Erythroblast (primary cell): ENCODE measurements at regions not wholly inside any gene's neighbourhood (a gene's known extent, or its start where the extent isn't known, plus 50 kb on each side); places are given as distances from the start of the nearest gene placed in this dataset.
"Not testable (repeated sequence)": the region's sequence is repeated elsewhere in the genome, so short reads cannot be mapped to it uniquely, and the experiment has no call there.

Experiments used
- DNase-seq, 2 experiments: peaks; one replicate each; lab custom pipeline; 2025; lab: John Stamatoyannopoulos, UW
- GATA1 ChIP-seq: IDR thresholded peaks from 2 replicates; pipeline ENCODE4 v1.6.1; 2011; ENCODE audit warnings: low read depth, mild to moderate bottlenecking, control low read depth, low read length, moderate library complexity
- POLR2A ChIP-seq: IDR thresholded peaks from 2 replicates; pipeline ENCODE4 v1.6.1; 2011; ENCODE audit warnings: mild to moderate bottlenecking, low read length

DNA sequence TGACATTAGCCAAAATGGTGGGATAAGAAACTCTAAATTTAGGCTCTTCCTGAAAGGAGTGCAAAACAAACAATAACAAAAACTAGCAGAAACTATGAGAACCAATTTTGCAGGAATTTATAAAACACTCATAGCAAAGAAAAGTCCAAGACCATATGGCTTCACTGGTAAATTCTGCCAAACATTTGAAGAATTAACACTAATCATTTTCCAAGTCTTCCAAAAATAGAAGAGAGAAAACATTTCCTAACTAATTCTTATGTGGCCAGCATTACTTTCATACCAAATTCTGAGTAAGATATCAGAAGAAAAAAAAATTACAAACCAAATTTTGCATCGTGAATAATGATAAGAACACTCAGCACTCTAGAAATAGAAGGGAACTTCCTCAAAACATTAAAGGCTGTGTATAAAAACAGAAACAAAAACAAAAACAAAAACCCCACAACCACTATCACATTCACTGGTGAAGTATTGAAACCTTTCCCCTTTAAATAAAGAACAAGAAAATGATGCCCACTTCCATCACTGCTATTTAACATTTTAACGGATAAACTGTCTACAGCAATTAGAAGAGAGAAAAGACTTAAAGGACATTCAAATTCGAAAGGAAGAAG, 524.3 kb upstream of the GALNTL6 start:
- no peak for DNase-seq
- TF ChIP-seq GATA1 (no peak), POLR2A (no peak)

DNA sequence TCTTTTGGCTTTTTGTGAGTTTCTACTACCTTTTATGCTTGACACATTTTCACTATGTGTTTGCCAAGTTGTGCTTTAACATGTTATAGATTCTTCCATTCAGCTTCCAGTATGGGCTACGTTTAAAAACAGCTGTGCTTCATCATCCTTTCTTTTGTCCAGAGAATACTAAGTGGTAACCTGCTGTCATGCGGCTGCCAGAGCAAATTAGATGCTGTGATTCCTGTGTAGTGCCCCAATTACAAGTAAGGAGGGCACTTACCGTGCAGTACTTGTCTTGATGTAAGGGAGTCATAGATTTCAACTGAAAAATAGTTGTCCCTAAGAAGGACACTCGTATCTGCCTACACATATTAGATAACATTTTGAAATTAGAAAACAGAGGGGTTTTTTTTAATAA, 531.8 kb upstream of the GALNTL6 start:
- DNase-seq: no peak
- TF ChIP-seq POLR2A: no peak
- no peak for TF ChIP-seq GATA1

DNA sequence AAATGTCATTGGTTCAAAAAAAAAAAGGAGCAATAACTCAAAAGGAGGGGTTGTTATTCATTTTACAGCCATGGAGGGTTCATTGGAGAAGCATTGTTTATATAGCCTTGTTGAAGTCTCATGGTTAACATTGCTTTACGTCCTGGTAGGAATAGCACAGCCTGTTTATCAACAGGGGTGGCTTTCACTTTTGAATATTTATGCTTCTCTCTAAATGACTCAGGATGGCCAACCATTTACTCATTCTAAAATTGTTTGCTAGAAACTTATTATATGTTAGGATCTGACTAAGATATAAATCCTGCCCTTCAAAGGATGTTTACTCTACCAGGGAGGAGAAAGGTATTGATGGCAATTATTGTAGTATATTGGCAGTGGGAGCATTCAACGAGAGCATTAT, 534.1 kb upstream of the GALNTL6 start:
- no peak for DNase-seq
- TF ChIP-seq GATA1 (no peak), POLR2A (no peak)

DNA sequence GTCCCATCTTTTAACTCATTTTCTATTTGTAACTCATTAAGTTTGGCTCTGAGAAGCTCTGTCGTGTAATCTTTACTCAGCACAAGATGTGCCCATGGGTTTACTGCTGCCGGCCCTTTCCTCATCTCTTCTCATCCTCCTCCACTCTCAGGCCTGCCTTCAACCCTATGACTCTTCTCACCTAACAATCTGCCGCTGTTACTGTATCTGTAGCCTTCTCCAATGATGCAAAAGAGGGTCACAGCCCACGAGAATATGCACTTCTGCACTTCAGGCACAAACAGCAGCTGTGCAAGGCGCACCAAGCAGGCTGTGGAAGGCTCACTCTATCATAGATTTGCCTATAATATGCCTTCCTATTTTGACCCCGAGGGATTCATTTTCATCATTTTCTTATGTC, 546.5 kb upstream of the GALNTL6 start:
- DNase-seq: no peak
- TF ChIP-seq POLR2A (no peak), GATA1 (no peak)

DNA sequence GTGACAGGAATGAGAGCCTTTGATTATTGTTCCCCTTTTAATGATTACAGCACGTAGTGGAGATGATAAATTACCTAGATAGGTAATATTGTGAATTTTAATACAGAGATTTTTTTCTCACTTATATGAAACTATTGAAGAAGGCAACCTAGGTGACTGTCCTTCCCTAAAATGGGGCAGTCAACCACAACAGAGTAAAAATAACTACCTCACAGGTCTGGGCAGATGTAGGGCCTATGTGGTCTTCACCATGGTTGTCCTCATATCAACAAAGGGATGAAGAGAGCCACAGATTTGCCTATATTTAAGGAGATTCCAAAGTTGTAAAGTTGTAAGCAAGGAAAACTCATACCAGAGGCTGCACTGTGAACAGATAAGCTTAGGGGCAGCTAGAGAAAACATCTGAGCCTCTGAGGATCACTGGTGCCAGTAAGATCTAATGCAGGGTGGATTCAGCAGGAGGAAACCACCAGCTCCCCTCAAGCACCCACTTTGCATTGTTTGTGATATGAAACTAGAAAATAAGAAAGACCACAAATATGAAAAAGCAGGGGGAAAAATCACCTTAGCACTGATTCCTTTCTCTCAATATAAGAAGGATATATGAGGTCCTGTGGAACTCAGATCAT, 547.9 kb upstream of the GALNTL6 start:
- DNase-seq: no peak

DNA sequence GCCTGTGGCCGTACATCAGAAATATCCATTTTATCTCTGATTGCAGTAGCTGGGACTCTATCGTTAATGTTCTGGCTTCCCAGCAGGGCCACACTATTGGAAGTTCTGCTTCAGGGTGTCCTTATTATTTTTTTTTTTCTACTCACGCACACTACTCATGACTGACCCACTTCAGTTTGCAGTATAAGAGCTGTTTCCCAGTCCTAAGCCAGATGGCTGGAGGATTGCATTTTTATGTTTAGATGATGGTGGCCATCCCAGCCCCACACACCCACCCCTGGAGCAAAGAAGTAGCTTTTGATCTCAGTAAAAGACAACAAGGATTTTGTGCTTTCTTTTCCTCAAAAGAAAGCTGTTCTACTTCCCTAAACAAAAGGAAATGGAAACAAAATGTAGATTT, 557.0 kb upstream of the GALNTL6 start:
- TF ChIP-seq GATA1 (no peak), POLR2A (no peak)
- DNase-seq: no peak

More for the DNA sequence above, 547.9 kb upstream of the GALNTL6 start:
- TF ChIP-seq GATA1 (no peak), POLR2A (no peak)

DNA sequence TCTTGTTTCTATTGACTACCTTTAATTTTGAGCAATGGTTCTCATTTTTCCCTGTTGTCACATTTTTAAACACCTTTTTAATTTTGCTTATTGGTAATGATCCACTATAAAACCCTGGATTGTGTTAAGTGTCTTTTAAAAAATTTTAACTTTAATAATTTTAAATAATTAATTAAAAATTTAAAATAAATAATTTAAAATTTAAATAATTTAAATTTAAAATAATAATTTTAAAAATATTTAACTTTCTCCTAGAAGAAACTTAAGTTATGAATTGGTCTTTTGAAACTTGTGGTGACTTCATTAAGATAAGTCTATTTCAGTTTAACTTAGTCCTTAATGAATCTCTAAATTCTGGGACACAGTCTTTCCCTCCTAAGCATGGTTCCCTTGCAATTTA, 566.3 kb upstream of the GALNTL6 start:
- TF ChIP-seq POLR2A (no peak), GATA1 (no peak)
- DNase-seq: no peak

DNA sequence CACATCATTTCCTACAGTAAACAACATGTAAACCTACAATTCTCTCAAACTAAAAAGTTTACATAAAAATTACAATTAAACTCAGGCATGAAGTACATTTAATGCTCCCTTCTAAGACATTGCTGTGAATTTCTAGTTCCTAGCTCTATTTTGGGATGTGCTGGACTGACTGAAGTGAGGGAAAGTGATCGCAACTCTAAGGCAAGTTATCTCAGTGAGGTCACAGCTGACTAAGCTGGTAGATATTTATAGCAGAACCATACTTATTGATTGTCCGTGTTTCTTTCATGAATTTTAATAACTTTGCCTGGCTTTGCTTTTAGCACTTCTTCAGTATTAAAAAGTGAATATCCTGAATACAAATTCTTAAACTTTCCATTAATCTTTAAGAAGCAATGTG, 570.4 kb upstream of the GALNTL6 start:
- no peak for DNase-seq
- no peak for TF ChIP-seq POLR2A
- TF ChIP-seq GATA1: no peak

DNA sequence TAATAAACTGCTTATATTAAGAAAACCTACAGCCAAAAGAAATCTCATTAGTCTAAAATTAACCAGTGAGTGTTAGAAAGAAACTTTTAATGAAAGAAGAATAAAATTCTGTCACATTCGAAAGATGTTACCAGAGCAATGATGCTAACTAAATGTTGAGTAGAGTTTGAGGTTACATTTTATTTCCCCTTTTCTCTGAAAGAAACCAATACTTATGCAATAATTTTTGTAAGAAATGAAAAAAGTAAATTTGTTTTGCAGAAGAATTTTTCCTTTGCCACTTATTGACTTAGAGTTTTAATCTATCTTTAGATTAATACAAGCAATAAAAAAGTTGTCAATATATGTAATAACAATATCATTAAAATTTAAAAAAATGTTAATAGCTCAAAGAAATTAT, 574.0 kb upstream of the GALNTL6 start:
- no peak for TF ChIP-seq GATA1
- no peak for TF ChIP-seq POLR2A

DNA sequence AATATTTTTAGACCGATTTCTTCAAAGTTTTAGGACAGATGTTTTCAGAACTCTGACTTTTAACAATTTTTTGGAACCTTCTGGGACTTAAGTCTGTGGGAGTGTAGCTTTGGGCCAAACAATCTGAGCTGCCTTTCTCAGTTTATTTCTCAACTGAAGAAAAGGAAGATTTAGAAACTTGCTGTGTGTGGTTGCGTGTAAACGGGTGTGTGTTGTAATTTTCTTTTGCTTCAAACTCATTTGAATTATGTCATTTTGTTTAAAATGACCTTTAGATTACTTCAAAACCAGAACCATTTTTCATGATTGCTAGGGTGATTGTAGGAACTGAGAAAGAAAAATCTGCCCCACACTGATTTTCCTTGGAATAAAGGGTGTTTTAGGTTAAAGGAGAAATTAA, 577.7 kb upstream of the GALNTL6 start:
- no peak for TF ChIP-seq POLR2A
- no peak for DNase-seq

More for the DNA sequence above, 574.0 kb upstream of the GALNTL6 start:
- no peak for DNase-seq

DNA sequence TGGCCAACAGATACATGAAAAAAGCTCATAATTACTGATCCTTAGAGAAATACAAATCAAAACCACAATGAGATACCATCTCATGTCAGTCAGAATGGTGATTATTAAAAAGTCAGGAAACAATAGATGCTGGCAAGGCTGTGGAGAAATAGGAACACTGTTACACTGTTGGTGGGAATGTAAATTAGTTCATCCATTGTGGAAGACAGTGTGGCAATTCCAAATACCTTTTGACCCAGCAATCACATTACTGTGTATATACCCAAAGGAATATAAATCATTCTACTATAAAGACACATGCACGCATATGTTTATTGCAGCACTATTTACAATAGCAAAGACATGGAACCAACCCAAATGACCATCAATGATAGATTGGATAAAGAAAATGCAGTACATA, 583.9 kb upstream of the GALNTL6 start:
- DNase-seq: not testable (repeated sequence)

DNA sequence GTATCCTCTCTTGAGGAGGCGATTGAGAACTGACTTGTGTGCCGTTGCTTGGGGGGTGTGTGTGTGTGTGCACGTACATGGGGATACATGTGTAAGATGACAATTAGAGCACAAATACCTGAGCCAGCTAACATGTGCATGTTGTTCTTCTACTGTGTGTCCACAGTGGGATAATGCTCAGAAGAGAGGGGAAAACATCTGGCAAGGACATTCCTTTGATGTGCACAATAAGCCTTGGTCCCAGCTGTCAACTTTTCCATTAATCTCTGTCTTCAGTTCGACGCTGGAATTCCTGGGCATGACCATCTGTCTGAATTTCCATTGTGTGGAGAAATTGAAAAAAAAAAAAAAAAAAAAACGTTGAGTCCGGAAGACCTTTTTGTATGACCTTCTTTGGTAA, 592.0 kb upstream of the GALNTL6 start:
- no peak for DNase-seq
- TF ChIP-seq POLR2A: no peak
- no peak for TF ChIP-seq GATA1

DNA sequence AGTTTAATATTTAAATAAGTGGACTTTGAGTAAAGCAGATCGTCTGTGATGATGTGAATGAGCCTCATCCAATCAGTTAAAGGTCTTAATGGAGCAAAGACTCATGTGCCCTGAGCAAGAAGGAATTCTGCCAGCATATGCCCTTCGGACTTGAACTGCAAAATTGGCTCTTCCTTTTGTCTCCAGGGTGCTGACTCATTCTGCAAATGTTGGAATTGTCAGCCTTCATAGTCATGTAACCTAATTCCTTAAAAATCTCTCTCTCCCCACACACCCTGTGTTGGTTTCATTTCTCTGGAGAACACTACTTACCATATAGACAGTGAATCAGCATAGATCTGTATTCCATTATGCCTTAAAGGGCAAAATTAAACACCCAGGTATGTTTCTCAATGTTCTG, 609.8 kb upstream of the GALNTL6 start:
- DNase-seq: no peak
- no peak for TF ChIP-seq GATA1
- TF ChIP-seq POLR2A: no peak

DNA sequence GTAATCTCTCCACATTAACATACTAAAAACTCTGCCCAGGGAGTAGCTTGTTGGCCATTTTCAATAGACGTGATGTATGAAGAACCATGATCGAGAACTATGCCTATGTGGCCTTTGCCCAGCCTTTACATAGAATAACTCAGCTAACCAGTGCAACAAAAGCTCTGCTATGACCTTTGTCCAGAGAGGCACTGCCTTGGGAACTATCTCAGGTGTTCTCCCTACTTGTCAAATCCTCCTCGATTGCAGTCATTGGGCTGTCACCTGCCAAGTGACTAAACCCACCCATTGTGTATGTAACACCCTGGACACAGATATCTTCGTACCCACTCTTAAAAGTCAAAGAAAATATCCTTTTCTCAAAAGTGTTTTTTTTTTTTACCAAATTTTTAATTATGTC, 610.3 kb upstream of the GALNTL6 start:
- no peak for TF ChIP-seq POLR2A
- no peak for TF ChIP-seq GATA1
- no peak for DNase-seq

DNA sequence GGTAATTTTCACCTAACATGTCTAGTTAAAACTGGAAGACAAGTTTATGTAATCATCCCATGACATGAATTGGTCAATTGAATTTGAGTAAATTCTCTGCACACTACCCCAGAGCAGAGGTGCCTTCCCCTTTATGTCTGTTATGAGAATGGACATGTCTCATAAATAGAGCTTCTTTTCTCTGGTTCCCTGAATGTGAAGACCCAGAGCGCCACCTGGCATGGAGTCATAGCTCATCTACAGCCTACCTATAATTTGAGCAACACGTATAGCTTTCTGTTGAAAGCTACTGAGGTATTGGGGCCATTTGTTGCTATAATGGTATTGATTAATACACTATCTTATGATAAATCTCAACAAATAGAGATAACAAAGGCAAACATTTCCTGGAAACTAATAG, 626.5 kb upstream of the GALNTL6 start:
- TF ChIP-seq GATA1: no peak
- no peak for TF ChIP-seq POLR2A

More for the DNA sequence above, 626.5 kb upstream of the GALNTL6 start:
- DNase-seq: peak in 1 of 2 experiments; percentile 6
